ENCODE measurements at regions not wholly inside any gene's neighbourhood (a gene's known extent, or its start where the extent isn't known, plus 50 kb on each side); places are given as distances from the start of the nearest gene placed in this dataset.

DNA sequence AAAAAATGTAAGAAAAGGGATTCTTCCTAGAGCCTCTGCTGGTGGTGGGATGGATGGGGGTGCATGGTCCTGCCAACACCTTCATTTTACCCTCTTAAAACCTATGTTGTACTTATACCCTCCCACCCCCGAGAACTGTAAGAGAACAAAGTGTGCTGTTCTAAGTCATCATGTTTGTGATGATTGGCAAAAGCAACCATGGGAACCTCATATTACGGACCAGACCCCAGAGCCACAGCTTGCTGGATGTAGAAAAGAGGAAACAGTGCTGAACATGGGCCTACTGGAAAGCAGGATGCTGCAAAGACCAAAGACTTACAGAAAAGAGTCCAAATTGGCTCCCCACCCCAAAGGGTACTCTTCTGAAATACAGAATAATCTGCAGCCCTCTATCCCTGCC is 311.2 kb downstream of the DUSP6 start:
- Histone ChIP-seq H4K20me1 (ENCODE audit: control insufficient read depth, insufficient read depth, low read depth, low read length) (no peaks in the 10 kb centered on the region), H3K27me3 (ENCODE audit: control insufficient read depth, low read length) (peaks cover 17% of the 10 kb centered on the region; the same call in 1 of the 2 replicates), H3K36me3 (ENCODE audit: control insufficient read depth, low read length) (no peaks in the 10 kb centered on the region), H3K9me3 (ENCODE audit: control insufficient read depth, insufficient read depth, low read length) (no peaks in the 10 kb centered on the region), H3K4me1 (ENCODE audit: control insufficient read depth, low read length) (peaks cover 14% of the 10 kb centered on the region), H3K79me2 (ENCODE audit: control insufficient read depth, low read length) (no peaks in the 10 kb centered on the region), H3K27ac (ENCODE audit: low read depth, low read length) (no peak overlapping the region), H3F3A (ENCODE audit: control insufficient read depth, insufficient read depth) (no peaks in the 10 kb centered on the region), H3K9me2 (replicated peaks; ENCODE audit: control insufficient read depth, low read length) (no peaks in the 10 kb centered on the region), H3K4me3 (ENCODE audit: low read length) (no peak overlapping the region), H3K4me2 (ENCODE audit: low read length) (no peak overlapping the region)
- TF ChIP-seq, protein P1, sequence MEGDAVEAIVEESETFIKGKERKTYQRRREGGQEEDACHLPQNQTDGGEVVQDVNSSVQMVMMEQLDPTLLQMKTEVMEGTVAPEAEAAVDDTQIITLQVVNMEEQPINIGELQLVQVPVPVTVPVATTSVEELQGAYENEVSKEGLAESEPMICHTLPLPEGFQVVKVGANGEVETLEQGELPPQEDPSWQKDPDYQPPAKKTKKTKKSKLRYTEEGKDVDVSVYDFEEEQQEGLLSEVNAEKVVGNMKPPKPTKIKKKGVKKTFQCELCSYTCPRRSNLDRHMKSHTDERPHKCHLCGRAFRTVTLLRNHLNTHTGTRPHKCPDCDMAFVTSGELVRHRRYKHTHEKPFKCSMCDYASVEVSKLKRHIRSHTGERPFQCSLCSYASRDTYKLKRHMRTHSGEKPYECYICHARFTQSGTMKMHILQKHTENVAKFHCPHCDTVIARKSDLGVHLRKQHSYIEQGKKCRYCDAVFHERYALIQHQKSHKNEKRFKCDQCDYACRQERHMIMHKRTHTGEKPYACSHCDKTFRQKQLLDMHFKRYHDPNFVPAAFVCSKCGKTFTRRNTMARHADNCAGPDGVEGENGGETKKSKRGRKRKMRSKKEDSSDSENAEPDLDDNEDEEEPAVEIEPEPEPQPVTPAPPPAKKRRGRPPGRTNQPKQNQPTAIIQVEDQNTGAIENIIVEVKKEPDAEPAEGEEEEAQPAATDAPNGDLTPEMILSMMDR (IDR thresholded peaks at IDR 0.05; ENCODE audit: low read depth, low read length, poor library complexity, severe bottlenecking) = no peak
- TF ChIP-seq EZH2phosphoT487 (IDR thresholded peaks at IDR 0.05; ENCODE audit: borderline replicate concordance, low read length) = no peak

DNA sequence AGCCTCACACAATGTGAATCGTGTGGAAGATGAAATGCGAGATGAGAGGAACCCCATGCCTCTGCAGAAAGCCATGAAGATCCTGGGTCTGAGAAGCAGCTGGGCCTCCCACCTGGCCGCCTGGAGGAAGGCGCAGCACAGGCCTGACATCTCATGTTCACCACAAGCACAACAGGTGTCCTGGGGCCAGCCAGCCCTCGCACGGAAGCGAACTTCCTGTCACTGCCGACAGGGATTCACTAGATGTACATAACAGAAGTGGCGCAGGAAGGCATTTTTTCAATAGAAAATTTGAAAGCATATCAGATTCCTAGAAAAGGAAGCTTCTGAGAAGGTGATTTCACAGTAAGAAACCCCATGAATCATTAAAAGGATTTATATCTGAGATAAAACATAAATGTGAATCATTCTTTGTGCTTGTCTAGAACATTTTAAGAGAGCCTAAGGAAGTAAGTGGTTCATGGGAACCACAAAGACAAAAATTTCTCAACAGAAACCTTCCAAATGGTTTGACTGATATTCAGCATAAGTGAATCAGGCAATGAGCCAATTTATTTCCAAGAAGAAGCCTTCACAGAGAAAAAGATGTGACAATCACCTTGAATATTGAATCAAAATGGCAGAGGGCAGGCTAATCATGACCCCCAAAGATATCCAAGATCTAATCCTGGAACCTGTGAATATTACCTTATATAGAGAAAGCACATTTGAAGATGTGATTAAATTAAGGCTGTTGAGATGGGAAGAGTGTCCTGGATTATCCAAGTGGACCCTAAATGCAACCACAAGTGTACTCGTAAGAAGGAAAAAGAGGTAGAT is 311.9 kb downstream of the DUSP6 start:
- no peaks in the 10 kb centered on the region for H3F3A ChIP-seq (ENCODE audit: control insufficient read depth, insufficient read depth)
- H3K4me1 ChIP-seq (ENCODE audit: control insufficient read depth, low read length) = peaks cover 14% of the 10 kb centered on the region
- H4K20me1 ChIP-seq (ENCODE audit: control insufficient read depth, insufficient read depth, low read depth, low read length) = no peaks in the 10 kb centered on the region
- H3K4me2 ChIP-seq (ENCODE audit: low read length) = no peak overlapping the region
- no peak for TF ChIP-seq EZH2phosphoT487 (IDR thresholded peaks at IDR 0.05; ENCODE audit: borderline replicate concordance, low read length)
- TF ChIP-seq, protein P1 (IDR thresholded peaks at IDR 0.05; ENCODE audit: low read depth, low read length, poor library complexity, severe bottlenecking) = no peak
- no peaks in the 10 kb centered on the region for H3K36me3 ChIP-seq (ENCODE audit: control insufficient read depth, low read length)
- H3K4me3 ChIP-seq (ENCODE audit: low read length) = no peak overlapping the region
- peaks cover 12% of the 10 kb centered on the region; the same call in 1 of the 2 replicates for H3K27me3 ChIP-seq (ENCODE audit: control insufficient read depth, low read length)
- no peaks in the 10 kb centered on the region for H3K9me3 ChIP-seq (ENCODE audit: control insufficient read depth, insufficient read depth, low read length)
- no peaks in the 10 kb centered on the region for H3K9me2 ChIP-seq (replicated peaks; ENCODE audit: control insufficient read depth, low read length)
- no peak overlapping the region for H3K27ac ChIP-seq (ENCODE audit: low read depth, low read length)
- no peaks in the 10 kb centered on the region for H3K79me2 ChIP-seq (ENCODE audit: control insufficient read depth, low read length)

DNA sequence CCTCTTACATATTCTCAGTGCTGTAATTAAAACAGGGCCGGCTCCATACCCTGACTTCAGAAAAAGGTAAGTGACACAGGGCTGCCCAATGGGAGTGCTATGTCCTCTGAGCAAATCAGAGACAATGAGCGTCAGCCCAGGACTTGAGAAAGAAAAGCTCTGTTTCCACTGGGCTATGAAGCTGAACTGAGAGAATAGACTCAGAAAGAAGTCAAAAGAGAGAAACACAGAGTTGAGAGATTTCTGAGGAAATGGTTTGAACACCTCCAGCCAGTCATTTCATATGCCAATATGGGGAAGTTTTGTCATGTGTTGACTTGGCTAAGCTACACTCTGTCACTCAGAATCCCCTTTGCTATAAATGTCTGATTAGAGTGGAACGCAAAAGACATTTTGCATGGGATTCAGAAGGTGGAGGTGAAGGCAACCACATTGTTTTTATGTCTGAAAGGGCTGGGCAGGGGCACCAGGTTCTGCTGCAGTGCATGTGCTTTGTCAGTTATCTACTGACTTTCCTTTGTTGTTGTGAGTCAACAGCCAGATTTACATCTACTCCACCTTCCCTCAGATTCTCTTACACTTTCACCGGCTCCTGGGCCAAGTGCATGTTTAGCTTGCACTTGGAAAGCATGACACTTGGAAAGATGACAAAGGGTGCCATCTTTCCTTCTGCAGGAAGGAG is 313.3 kb downstream of the DUSP6 start:
- no peak overlapping the region for H3K4me2 ChIP-seq (ENCODE audit: low read length)
- H3K9me3 ChIP-seq (ENCODE audit: control insufficient read depth, insufficient read depth, low read length) = no peaks in the 10 kb centered on the region
- no peak overlapping the region for H3K27ac ChIP-seq (ENCODE audit: low read depth, low read length)
- no peaks in the 10 kb centered on the region for H3K9me2 ChIP-seq (replicated peaks; ENCODE audit: control insufficient read depth, low read length)
- no peaks in the 10 kb centered on the region for H3K79me2 ChIP-seq (ENCODE audit: control insufficient read depth, low read length)
- peaks cover 9% of the 10 kb centered on the region; the same call in 1 of the 2 replicates for H3K27me3 ChIP-seq (ENCODE audit: control insufficient read depth, low read length)
- peaks cover 14% of the 10 kb centered on the region for H3K4me1 ChIP-seq (ENCODE audit: control insufficient read depth, low read length)
- TF ChIP-seq, protein P1 (IDR thresholded peaks at IDR 0.05; ENCODE audit: low read depth, low read length, poor library complexity, severe bottlenecking) = no peak
- no peak for TF ChIP-seq EZH2phosphoT487 (IDR thresholded peaks at IDR 0.05; ENCODE audit: borderline replicate concordance, low read length)
- H3F3A ChIP-seq (ENCODE audit: control insufficient read depth, insufficient read depth) = no peaks in the 10 kb centered on the region
- H4K20me1 ChIP-seq (ENCODE audit: control insufficient read depth, insufficient read depth, low read depth, low read length) = no peaks in the 10 kb centered on the region
- no peak overlapping the region for H3K4me3 ChIP-seq (ENCODE audit: low read length)
- no peaks in the 10 kb centered on the region for H3K36me3 ChIP-seq (ENCODE audit: control insufficient read depth, low read length)

Data from DOHH2 (cell line).